ENCODE measurements at regions not wholly inside any gene's neighbourhood (a gene's known extent, or its start where the extent isn't known, plus 50 kb on each side); places are given as distances from the start of the nearest gene placed in this dataset.

DNA sequence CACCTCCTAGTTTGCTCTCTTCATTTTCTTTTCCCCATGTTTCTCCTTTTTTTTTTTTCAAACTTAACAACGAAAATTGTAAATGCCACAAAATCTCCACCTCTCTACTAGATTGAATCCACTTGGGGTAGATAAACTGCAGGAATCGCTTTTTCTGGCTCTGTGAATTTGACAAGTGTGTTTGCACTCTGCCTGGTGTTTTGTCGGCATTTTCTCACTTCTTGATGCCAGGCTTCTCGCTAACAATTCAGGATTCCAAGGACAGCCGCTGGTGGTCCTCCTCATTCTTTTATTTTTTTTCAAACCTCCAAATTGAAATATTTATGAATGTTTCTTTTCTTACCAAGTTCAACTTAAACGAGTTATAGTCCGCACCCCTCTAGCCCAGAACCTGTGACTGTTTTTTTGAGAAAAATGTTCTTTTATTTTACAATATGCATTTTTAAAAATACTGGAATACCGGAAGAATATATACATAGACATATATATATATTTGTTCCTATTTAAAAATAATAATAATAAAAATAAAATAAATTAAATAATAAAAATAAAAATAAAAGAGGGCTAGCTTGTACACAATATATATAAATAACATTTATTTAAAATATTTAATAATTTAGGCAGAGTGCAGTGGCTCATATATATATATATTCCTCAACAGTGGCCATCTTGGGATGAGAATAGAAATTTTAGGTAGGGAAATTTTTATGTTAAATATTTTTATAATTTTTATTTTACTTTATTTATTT, 538.8 kb downstream of the TYW1 start:
- TF ChIP-seq, protein P1, sequence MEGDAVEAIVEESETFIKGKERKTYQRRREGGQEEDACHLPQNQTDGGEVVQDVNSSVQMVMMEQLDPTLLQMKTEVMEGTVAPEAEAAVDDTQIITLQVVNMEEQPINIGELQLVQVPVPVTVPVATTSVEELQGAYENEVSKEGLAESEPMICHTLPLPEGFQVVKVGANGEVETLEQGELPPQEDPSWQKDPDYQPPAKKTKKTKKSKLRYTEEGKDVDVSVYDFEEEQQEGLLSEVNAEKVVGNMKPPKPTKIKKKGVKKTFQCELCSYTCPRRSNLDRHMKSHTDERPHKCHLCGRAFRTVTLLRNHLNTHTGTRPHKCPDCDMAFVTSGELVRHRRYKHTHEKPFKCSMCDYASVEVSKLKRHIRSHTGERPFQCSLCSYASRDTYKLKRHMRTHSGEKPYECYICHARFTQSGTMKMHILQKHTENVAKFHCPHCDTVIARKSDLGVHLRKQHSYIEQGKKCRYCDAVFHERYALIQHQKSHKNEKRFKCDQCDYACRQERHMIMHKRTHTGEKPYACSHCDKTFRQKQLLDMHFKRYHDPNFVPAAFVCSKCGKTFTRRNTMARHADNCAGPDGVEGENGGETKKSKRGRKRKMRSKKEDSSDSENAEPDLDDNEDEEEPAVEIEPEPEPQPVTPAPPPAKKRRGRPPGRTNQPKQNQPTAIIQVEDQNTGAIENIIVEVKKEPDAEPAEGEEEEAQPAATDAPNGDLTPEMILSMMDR (IDR thresholded peaks at IDR 0.05; ENCODE audit: low read depth, low read length), result no peak
- TF ChIP-seq EZH2phosphoT487 (IDR thresholded peaks at IDR 0.05; ENCODE audit: low read depth), result no peak

All from OCI-LY3 (cell line).